ENCODE measurements at regions not wholly inside any gene's neighbourhood (a gene's known extent, or its start where the extent isn't known, plus 50 kb on each side); places are given as distances from the start of the nearest gene placed in this dataset.

- 81% methylated on average over 3 of the region's 3 CpGs for WGBS (ENCODE audit: low lambda C conversion rate, missing lambda C conversion rate)
- peak; percentile 73 for DNase-seq (ENCODE audit: low spot score)
- Histone ChIP-seq H3K79me2 (no peaks in the 10 kb centered on the region), H3K9me3 (ENCODE audit: low read depth) (no peaks in the 10 kb centered on the region), H3K4me2 (no peak overlapping the region), H3K4me1 (ENCODE audit: insufficient read depth) (peaks cover 40% of the 10 kb centered on the region), H3K9me2 (replicated peaks; ENCODE audit: insufficient read depth) (no peaks in the 10 kb centered on the region), H3K36me3 (replicated peaks; ENCODE audit: insufficient read depth, low read depth) (no peaks in the 10 kb centered on the region), H2AFZ (no peak overlapping the region), H4K20me1 (ENCODE audit: insufficient read depth, poor library complexity, severe bottlenecking) (no peaks in the 10 kb centered on the region), H3K4me3 (no peak overlapping the region), H3K27ac (peak overlapping the region; percentile 74), H3K27me3 (no peaks in the 10 kb centered on the region)
- TF ChIP-seq EZH2 (IDR thresholded peaks at IDR 0.05; ENCODE audit: borderline replicate concordance) = no peak
- no peak for TF ChIP-seq EZH2phosphoT487 (IDR thresholded peaks at IDR 0.05; ENCODE audit: low read depth, severe bottlenecking, unreplicated experiment)
- TF ChIP-seq CTCF (IDR thresholded peaks at IDR 0.05; ENCODE audit: poor library complexity) = no peak
Observed at GRCh38 chr5:56415356-56415765, 182.2 kb upstream of the ANKRD55 start.

- no peaks in the 10 kb centered on the region for H3K9me3 ChIP-seq (ENCODE audit: low read depth)
- no peaks in the 10 kb centered on the region for H3K9me2 ChIP-seq (replicated peaks; ENCODE audit: insufficient read depth)
- no peak for DNase-seq (ENCODE audit: low spot score)
- TF ChIP-seq EZH2 (IDR thresholded peaks at IDR 0.05; ENCODE audit: borderline replicate concordance) = no peak
- no peak for TF ChIP-seq CTCF (IDR thresholded peaks at IDR 0.05; ENCODE audit: poor library complexity)
- TF ChIP-seq EZH2phosphoT487 (IDR thresholded peaks at IDR 0.05; ENCODE audit: low read depth, severe bottlenecking, unreplicated experiment) = no peak
- peaks cover 48% of the 10 kb centered on the region for H3K4me1 ChIP-seq (ENCODE audit: insufficient read depth)
- no peaks in the 10 kb centered on the region for H4K20me1 ChIP-seq (ENCODE audit: insufficient read depth, poor library complexity, severe bottlenecking)
- H3K36me3 ChIP-seq (replicated peaks; ENCODE audit: insufficient read depth, low read depth) = no peaks in the 10 kb centered on the region
- H3K27me3 ChIP-seq = no peaks in the 10 kb centered on the region
- no peak overlapping the region for H2AFZ ChIP-seq
- H3K4me3 ChIP-seq = no peak overlapping the region
- H3K27ac ChIP-seq = peak overlapping the region; percentile 74
- no peaks in the 10 kb centered on the region for H3K79me2 ChIP-seq
- WGBS (ENCODE audit: low lambda C conversion rate, missing lambda C conversion rate) = 65% methylated on average over 3 of the region's 3 CpGs
- peak overlapping the region; percentile 6 for H3K4me2 ChIP-seq
Observed at GRCh38 chr5:56414066-56414465, 180.9 kb upstream of the ANKRD55 start.

GRCh38 chr5:56413546-56413945, 180.4 kb upstream of the ANKRD55 start:
- H3K4me2 ChIP-seq = peak overlapping the region; percentile 6
- no peaks in the 10 kb centered on the region for H3K9me2 ChIP-seq (replicated peaks; ENCODE audit: insufficient read depth)
- peak overlapping the region; percentile 15 for H3K27ac ChIP-seq
- H3K4me1 ChIP-seq (ENCODE audit: insufficient read depth) = peaks cover 48% of the 10 kb centered on the region
- no peaks in the 10 kb centered on the region for H3K79me2 ChIP-seq
- no peaks in the 10 kb centered on the region for H3K36me3 ChIP-seq (replicated peaks; ENCODE audit: insufficient read depth, low read depth)
- no peaks in the 10 kb centered on the region for H3K27me3 ChIP-seq
- H2AFZ ChIP-seq = no peak overlapping the region
- no peaks in the 10 kb centered on the region for H3K9me3 ChIP-seq (ENCODE audit: low read depth)
- TF ChIP-seq EZH2 (IDR thresholded peaks at IDR 0.05; ENCODE audit: borderline replicate concordance) (no peak), CTCF (IDR thresholded peaks at IDR 0.05; ENCODE audit: poor library complexity) (no peak), EZH2phosphoT487 (IDR thresholded peaks at IDR 0.05; ENCODE audit: low read depth, severe bottlenecking, unreplicated experiment) (no peak)
- DNase-seq (ENCODE audit: low spot score) = no peak
- no peak overlapping the region for H3K4me3 ChIP-seq
- H4K20me1 ChIP-seq (ENCODE audit: insufficient read depth, poor library complexity, severe bottlenecking) = no peaks in the 10 kb centered on the region
- 52% methylated on average over 4 of the region's 4 CpGs for WGBS (ENCODE audit: low lambda C conversion rate, missing lambda C conversion rate)
